T-helper 17 cell (primary cell): ENCODE measurements at regions not wholly inside any gene's neighbourhood (a gene's known extent, or its start where the extent isn't known, plus 50 kb on each side); places are given as distances from the start of the nearest gene placed in this dataset.

ENCODE experiments used
- ATAC-seq: fragments of 150-1000 bp; cut with Tn5 transposase; 2 replicates; pipeline ENCODE4 v1.10.0; 2021; ENCODE audit warnings: mild to moderate bottlenecking, moderate library complexity
- DNase-seq, 3 donors: peaks; one replicate each; pipeline versions ENCODE4 v3.0.0 to v3.0.0-alpha.2; 2020 to 2021
- H3K9me3 ChIP-seq: one replicate; pipeline ENCODE4 v1.7.0; 2013; ENCODE audit warnings: low read length, mild to moderate bottlenecking; ENCODE audit not compliant: control insufficient read depth, poor library complexity, severe bottlenecking
- H3K27ac Mint-ChIP-seq: one replicate; pipeline ENCODE4 v1.8.0; 2022; ENCODE audit warnings: mild to moderate bottlenecking, moderate library complexity, mixed read lengths
- H3K27me3 Mint-ChIP-seq: one replicate; pipeline ENCODE4 v1.8.0; 2022; ENCODE audit warnings: mixed read lengths
- H3K36me3 Mint-ChIP-seq: one replicate; pipeline ENCODE4 v1.8.0; 2022; ENCODE audit warnings: low read depth, mixed read lengths
- H3K4me1 Mint-ChIP-seq: one replicate; pipeline ENCODE4 v1.8.0; 2022; ENCODE audit warnings: mild to moderate bottlenecking, mixed read lengths
- H3K4me3 Mint-ChIP-seq: one replicate; pipeline ENCODE4 v1.8.0; 2022; ENCODE audit warnings: mild to moderate bottlenecking, moderate library complexity, mixed read lengths

GRCh38 chr1:10938741-10939417 is 73.6 kb upstream of the TARDBP start:
- no peak for DNase-seq
- H3K9me3 ChIP-seq = no peaks in the 10 kb centered on the region
- H3K27ac Mint-ChIP-seq = no peak overlapping the region
- no peak overlapping the region for H3K4me3 Mint-ChIP-seq
- no peak for ATAC-seq
- peaks cover 19% of the 10 kb centered on the region for H3K27me3 Mint-ChIP-seq
- H3K36me3 Mint-ChIP-seq = no peaks in the 10 kb centered on the region
- peaks cover 21% of the 10 kb centered on the region for H3K4me1 Mint-ChIP-seq

- no peaks in the 10 kb centered on the region for H3K9me3 ChIP-seq
- H3K4me3 Mint-ChIP-seq = peak overlapping the region; percentile 90
- H3K4me1 Mint-ChIP-seq = peaks cover 25% of the 10 kb centered on the region
- H3K36me3 Mint-ChIP-seq = no peaks in the 10 kb centered on the region
- peak overlapping the region; percentile 80 for H3K27ac Mint-ChIP-seq
- DNase-seq (no peak), ATAC-seq (peak; percentile 46)
- H3K27me3 Mint-ChIP-seq = peaks cover 28% of the 10 kb centered on the region
These were observed 72.6 kb upstream of the TARDBP start for GRCh38 chr1:10939654-10940450.

DNA sequence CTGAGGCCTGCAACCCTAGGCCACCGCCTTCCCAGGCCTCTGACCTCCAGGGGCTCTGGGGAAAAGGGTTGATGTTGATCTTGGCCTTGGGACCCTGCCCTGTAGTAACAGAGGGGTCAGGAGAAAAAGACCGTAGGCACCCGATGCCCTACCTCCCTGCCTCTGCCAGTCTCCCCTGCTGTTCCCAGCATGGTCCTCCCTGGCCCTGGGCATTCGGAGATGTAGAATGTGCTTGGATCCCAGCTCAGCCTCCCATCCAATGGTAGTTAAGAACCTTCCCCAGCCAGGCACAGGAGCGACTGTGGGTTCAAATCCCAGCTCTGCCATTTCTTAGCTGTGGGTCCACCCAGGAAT is 72.0 kb upstream of the TARDBP start:
- Mint-ChIP-seq H3K27ac (peak overlapping the region; percentile 80), H3K4me1 (peaks cover 26% of the 10 kb centered on the region), H3K27me3 (peaks cover 31% of the 10 kb centered on the region), H3K36me3 (peaks cover under 1% of the 10 kb centered on the region), H3K4me3 (peak overlapping the region; percentile 90)
- H3K9me3 ChIP-seq = no peaks in the 10 kb centered on the region
- DNase-seq (no peak), ATAC-seq (no peak)

GRCh38 chr1:10940838-10941237 is 71.6 kb upstream of the TARDBP start:
- ATAC-seq (no peak), DNase-seq (no peak)
- Mint-ChIP-seq H3K4me3 (peak overlapping the region; percentile 90), H3K27me3 (peaks cover 35% of the 10 kb centered on the region), H3K4me1 (peaks cover 30% of the 10 kb centered on the region), H3K36me3 (peaks cover 3% of the 10 kb centered on the region), H3K27ac (peak overlapping the region; percentile 80)
- H3K9me3 ChIP-seq = no peaks in the 10 kb centered on the region

DNA sequence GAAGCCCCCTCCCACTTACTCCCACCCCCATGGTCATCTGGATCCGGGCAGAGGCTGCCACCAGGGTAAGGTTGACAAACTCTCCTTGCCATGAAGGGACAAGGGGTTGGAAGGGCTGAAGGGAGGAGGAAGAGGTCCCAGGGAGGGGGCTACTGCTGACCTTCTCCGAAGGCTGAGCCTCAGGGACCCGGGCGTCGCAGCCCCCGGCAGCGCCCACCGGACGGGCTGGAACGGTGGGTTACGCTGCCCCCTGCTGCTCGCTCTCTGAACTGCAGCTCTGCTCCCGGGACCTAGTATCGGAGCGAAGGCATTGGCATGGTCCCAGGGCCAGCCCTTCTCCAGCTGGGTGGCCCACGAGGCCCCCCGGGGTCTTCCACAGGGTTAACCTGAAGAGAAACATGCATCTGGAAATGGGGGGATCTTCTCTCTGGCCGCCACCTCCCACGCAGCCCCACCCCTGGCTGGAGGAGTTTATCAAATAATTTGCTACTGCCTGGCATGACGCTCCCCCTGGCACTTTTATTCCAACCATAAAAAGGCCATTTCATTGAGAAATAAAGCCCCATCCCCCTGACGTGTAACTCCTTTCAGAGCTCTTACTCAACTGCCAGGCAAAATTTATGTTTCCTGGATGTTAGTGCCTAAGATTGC is 70.4 kb upstream of the TARDBP start:
- Mint-ChIP-seq H3K36me3 (peaks cover 3% of the 10 kb centered on the region), H3K4me1 (peaks cover 30% of the 10 kb centered on the region), H3K27ac (peak overlapping the region; percentile 27), H3K27me3 (peaks cover 35% of the 10 kb centered on the region), H3K4me3 (no peak overlapping the region)
- ATAC-seq = peak; percentile 69
- peak; percentile 43 to 58 (median 56) for DNase-seq
- H3K9me3 ChIP-seq = no peaks in the 10 kb centered on the region

DNA sequence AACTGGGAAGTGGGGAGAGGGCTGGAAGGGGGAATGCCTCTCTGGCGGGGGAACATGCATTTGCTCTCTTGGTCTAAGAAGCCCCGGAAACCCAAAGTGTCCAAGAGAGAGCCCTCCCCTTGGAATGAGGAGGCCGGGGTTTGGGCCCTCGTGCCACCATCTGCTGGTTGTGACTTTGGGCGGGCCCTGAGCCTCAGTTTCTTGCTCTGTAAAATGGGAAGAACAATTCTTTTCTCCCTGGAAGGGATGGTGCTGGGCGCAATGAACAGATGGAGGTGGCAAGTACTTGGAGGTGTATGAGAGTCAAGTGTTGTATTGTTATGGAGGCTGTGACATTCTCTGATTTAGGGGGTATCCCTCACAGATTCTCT is 69.9 kb upstream of the TARDBP start:
- peak overlapping the region; percentile 27 for H3K27ac Mint-ChIP-seq
- no peak for ATAC-seq

GRCh38 chr1:10943041-10943440 is 69.4 kb upstream of the TARDBP start:
- Mint-ChIP-seq H3K36me3 (peaks cover 3% of the 10 kb centered on the region), H3K4me1 (peaks cover 28% of the 10 kb centered on the region), H3K4me3 (no peak overlapping the region), H3K27me3 (peaks cover 35% of the 10 kb centered on the region), H3K27ac (no peak overlapping the region)
- no peak for DNase-seq
- ATAC-seq = no peak
- H3K9me3 ChIP-seq = no peaks in the 10 kb centered on the region

More for the DNA sequence above, 69.9 kb upstream of the TARDBP start:
- Mint-ChIP-seq H3K27me3 (peaks cover 35% of the 10 kb centered on the region), H3K4me3 (no peak overlapping the region), H3K4me1 (peaks cover 28% of the 10 kb centered on the region), H3K36me3 (peaks cover 3% of the 10 kb centered on the region)
- H3K9me3 ChIP-seq = no peaks in the 10 kb centered on the region
- DNase-seq = no peak

GRCh38 chr1:10943991-10944730 is 68.3 kb upstream of the TARDBP start:
- no peak overlapping the region for H3K27ac Mint-ChIP-seq
- H3K9me3 ChIP-seq = no peaks in the 10 kb centered on the region
- peak overlapping the region; percentile 39 for H3K4me3 Mint-ChIP-seq
- ATAC-seq (no peak), DNase-seq (no peak)
- peaks cover 28% of the 10 kb centered on the region for H3K4me1 Mint-ChIP-seq
- peaks cover 3% of the 10 kb centered on the region for H3K36me3 Mint-ChIP-seq
- peaks cover 32% of the 10 kb centered on the region for H3K27me3 Mint-ChIP-seq

DNA sequence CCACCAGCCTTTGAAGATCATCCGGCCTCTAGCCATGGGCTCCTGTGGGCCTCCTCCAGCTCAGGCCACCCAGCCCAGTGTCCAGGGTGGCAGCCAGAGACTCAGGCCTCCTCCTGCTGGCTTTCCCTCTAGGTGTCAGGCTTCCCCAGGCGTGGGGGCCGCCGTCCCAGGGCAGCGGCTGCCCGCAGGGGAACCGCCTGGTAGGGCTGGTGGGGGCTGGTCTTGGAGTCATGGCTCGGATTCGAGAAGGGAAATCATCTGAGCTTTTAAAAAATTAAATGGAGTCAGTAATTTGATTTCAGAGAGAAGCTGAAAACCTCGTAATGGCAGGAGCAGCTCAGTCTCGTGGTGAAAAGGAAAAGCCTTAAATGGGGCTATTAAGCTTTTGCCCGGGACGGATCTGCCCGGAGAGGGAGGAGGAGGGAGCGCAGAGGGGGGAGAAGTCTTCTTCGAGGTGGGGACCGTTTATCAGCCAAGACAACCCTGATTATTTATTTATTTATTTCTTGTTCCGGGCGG is 66.4 kb upstream of the TARDBP start:
- H3K27me3 Mint-ChIP-seq = peaks cover 25% of the 10 kb centered on the region

DNA sequence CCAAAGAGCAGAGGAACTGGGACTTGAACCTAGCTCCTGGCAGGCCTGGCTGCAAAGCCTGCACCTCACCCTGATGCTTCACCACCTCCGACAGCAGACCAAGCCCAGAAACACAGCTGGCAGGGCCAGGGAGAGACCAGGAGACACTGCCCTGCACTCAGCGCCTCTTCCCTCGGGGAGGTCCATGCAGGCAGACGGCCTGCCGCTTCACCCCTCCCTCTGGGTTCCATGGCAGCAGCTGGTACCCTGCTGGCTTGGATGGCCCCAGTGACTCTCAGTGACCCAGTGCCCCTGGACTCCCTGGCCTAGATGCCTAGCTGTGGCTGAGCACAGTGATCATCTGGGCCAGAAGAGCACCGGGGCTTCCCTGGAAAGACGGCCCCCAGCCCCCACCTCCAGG is 65.3 kb upstream of the TARDBP start:
- Mint-ChIP-seq H3K27me3 (peaks cover 25% of the 10 kb centered on the region), H3K4me1 (peaks cover 14% of the 10 kb centered on the region), H3K4me3 (no peak overlapping the region), H3K27ac (no peak overlapping the region), H3K36me3 (peaks cover 3% of the 10 kb centered on the region)
- DNase-seq (no peak), ATAC-seq (no peak)
- H3K9me3 ChIP-seq = no peaks in the 10 kb centered on the region

More for the DNA sequence above, 66.4 kb upstream of the TARDBP start:
- Mint-ChIP-seq H3K36me3 (peaks cover 3% of the 10 kb centered on the region), H3K27ac (no peak overlapping the region), H3K4me3 (no peak overlapping the region), H3K4me1 (peaks cover 13% of the 10 kb centered on the region)
- ATAC-seq (no peak), DNase-seq (no peak)
- H3K9me3 ChIP-seq = no peaks in the 10 kb centered on the region

DNA sequence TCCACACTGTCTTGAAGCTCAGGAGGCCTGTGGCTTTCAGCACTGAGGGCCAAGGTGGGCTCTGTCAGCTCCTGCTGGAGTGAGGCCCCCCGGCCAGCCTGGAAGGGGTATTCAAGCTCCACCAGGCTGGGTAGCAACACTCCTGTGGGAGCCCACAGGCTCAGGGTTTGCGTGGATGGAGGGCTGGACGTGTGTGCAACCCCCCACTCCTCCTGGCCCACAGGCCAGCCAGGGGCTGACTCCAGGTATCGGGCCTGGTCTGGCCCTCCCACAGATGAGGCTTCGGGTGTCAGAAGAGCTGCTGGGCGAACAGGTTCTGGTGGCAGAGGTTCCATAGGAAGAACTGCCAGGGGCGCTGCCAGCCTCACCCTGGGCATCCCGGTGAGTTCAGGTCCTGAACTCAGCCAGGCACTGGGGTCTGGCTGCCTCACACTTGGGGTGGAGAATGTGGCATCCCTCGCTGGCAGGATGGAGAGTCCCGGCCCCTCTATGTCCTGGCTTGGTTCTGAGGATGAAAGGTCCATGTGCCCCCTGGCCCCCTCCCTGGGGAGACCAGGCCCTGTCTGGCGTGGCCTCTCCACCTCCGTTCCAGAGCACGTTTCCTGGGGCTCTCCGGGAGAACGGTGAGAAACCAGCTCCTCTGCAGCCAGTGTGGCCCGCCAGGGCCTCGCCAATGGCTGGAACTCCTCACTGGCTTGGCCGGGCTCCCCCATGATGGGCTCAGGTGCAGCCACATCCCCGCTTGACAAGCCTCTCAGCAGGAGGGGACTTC is 64.6 kb upstream of the TARDBP start:
- no peak for ATAC-seq
- H3K27me3 Mint-ChIP-seq = peaks cover 31% of the 10 kb centered on the region
- no peak overlapping the region for H3K4me3 Mint-ChIP-seq
- no peak overlapping the region for H3K27ac Mint-ChIP-seq
- no peaks in the 10 kb centered on the region for H3K9me3 ChIP-seq
- no peak for DNase-seq
- H3K36me3 Mint-ChIP-seq = peaks cover 3% of the 10 kb centered on the region
- peaks cover 16% of the 10 kb centered on the region for H3K4me1 Mint-ChIP-seq

GRCh38 chr1:10948463-10948775 is 64.0 kb upstream of the TARDBP start:
- ATAC-seq = no peak
- no peak overlapping the region for H3K4me3 Mint-ChIP-seq

More at GRCh38 chr1:10948463-10948775, 64.0 kb upstream of the TARDBP start:
- no peak overlapping the region for H3K27ac Mint-ChIP-seq
- no peaks in the 10 kb centered on the region for H3K9me3 ChIP-seq
- peaks cover 27% of the 10 kb centered on the region for H3K27me3 Mint-ChIP-seq
- DNase-seq = no peak
- peaks cover 3% of the 10 kb centered on the region for H3K36me3 Mint-ChIP-seq
- peaks cover 16% of the 10 kb centered on the region for H3K4me1 Mint-ChIP-seq
